NCI-H1092 treated with DMSO at 0.1 percent for 48 hours (cell line): ENCODE measurements at regions not wholly inside any gene's neighbourhood (a gene's known extent, or its start where the extent isn't known, plus 50 kb on each side); places are given as distances from the start of the nearest gene placed in this dataset.
A peak's percentile ranks its signal among the peaks of the same experiment; 100 is the strongest.

Experiments
- DNase-seq: peaks from one replicate; lab custom pipeline; 2025; lab: John Stamatoyannopoulos, UW

DNA sequence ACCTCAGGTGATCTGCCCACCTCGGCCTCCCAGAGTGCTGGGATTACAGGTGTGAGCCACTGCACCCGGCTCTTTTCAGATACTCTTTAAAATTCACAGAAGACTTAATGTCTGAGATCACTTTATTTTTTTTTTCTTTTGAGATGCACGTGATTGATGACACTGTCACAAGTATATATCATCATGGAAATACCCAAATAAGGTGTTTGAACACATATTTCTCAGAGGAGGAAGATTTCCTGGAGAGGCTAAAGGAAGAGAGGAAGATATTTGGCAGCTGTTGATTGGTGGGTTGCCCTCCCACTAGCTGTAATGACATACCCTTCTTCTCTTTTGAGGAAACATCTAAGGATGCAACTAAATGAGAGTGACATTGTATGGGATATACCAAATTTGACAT, 225.9 kb upstream of the CITED2 start:
- DNase-seq, result no peak

DNA sequence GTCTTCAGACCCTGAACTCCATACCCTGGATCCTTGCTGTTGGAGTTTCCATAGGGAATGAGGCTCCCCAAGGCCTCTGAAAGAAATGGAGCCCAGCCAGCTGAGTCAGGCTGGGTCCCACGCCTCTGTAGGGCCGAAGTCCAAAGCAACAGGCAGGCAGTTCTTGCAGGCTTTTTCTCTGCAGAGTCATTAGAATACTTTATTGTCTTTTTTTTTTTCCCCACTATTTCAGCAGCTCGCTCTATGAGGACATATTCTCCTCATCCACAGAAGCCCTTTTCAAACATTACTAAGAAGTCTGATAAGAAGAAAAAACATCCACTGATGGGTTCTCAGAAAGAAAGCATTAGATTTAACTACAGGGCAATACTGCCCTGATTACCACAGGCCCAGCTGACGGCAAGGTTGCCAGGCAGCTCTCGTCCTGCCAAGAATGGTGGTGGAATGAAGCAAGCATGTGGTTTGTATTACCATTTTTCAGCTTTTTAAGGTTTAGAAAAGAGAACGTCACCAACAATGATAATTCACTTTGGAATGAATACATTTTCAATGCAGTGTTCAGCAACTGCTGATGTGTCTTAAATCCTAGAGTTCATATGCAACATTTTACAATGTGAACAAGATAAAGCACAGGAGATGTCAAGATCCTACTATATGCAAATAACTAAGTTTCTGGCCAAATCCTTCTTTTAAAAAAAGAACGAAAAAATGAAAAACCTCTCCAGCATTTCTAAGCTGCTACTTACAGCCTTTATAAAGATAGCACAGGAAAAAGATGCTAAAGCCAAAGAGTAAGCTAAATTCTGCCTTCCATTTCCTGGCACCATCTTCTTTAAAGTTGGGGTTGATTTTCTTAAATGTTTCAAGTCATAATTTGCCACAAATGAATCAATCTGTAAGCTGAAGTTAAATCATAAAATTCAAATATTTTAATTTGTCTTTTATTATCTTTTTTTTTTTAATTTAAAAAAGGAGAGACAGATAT, 223.6 kb upstream of the CITED2 start:
- no peak for DNase-seq

DNA sequence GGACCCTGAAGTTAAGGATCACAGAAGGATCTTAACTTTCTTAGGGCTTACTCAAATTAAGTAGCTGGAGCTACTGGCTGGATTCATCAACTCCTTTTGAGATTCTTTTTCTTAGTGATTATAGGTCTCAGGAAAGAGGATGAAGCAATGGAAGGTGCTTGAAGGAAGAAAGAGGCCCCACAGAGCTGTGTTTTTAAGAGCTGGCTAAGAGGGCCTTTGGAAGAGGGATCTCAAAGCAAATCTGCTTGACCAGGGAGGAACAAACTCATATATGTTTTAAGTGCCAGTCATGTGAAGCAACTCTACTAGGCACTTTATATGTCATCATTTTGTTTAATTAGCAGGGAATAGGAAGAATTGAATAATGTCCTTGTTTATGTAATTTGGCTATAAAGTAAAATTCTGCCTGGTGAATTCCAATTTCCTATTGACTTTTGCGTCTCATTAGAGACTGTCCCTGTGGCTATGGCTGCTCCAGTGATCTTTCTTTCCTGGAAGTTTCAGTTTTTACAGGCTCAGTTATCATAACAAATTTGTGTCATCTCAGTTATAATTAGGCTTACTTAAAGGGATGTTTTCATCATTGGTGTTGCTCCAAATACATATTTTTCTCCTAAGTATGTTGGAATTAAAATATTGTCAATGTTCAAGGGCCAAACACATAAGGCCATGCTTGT, 222.8 kb upstream of the CITED2 start:
- no peak for DNase-seq

DNA sequence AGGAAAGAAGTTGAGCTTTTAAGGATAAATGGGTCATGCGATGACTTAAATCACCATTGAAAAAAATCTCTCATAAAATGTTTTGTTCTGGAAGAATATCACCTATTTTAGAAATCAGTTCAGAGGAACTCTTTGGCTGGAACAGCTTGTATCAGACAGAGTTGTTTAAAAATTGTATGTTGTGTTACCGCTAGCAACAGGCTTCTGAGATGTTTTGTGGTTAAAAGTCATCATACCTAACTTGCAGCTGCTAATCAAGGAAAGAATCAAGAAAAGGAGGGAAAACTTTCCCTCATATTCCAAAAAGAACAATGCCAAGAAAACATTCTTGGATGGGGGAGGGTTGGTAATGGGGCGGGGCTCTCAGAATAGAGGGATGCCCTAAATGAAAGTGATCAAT, 220.7 kb upstream of the CITED2 start:
- DNase-seq, result no peak

DNA sequence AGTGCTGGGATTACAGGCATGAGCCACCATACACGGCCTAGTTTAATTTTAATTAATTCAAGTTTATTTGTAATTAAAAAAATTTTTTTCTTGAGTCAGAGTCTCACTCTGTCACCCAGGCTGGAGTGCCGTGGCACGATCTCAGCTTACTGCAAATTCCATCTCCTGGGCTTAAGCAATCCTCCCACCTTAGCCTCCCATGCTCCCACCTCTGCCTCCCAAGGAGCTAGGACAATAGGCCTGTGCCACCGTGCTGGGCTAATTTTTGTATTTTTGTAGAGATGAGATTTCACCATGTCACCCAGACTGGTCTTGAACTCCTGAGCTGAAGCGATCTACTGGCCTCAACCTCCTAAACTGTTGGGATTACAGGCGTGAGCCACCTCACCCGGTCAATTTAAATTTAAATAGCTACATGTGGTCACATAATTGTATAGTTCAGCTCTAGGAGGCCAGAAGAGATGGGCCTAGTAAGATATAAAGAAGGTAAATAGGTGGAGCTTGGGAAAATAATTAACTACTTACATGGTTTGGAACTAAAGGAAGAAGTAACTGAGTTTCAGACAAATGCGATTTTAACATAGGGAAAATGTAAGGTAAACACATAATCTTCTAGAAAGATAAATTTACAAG, 220.0 kb upstream of the CITED2 start:
- no peak for DNase-seq

DNA sequence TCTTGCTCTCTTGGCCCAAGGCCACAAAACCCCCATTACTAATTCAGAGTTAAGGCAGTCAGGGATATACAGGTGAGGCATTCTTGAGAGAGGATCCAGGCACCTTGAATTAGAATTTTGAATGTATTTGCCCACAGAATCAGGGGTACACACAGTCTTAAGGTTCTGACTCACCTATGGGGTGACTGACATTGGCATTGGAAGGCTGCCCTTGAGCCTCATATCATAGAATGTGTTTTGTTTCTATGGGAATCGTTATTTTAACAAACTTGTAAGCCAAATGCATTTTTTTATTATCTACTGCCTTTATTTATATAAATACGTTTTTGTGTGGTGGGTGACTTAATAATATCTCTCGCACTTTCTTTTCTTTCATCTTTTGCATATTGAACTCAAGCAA, 218.6 kb upstream of the CITED2 start:
- DNase-seq, result no peak

DNA sequence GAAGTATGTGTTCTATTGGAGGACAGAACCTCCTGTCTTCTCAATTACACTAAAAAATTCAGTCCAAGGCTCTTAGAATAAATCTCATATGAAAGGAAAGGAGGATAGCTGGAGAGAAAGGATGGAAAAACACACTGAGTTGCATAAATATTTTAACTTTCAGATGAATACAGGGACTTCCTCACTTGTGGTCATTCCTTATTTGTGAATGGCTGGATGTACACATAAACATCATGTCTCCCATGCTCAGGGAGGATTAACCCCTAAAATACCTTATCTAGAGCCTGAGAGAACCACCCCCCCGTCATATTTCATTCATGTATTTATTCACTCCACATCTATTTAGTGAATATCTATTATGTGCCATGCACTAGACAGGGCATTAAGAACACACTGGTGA, 217.6 kb upstream of the CITED2 start:
- no peak for DNase-seq

DNA sequence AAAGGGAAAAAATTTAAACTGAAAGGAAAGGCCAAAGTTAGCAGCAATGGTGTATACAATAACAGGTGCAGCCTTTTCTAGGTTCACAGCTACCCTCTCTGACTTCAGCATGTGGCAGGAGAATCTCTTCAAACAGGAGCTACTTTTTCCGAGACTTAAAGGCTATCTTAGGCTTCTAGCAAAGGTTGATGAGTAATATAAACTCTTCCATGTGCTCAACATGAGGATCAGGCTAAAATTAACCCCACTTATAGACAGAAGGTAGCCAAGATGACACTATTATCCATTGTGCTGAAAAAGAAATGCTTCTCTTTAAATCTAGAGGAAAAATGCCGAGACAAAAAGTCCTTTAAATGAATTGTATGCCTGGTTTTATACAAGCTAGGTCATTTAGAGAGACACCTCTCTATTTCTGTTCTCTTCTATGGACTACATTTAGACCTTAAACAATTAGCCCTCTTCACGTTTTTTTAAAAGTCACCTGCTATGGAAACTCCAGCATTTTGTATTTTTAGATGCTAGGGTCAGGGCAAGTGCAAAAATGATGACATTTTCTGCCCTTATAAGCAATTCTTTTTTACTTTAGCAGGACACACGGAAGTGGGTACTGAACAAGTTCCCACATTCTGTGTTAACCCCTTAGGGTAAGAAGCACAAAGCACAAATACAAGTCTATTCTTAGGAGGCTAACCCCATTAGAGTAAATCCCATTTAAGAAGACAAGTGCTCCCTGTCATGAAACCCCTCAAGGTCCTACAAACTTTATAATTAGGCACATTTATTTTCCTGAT, 216.8 kb upstream of the CITED2 start:
- DNase-seq, result no peak

DNA sequence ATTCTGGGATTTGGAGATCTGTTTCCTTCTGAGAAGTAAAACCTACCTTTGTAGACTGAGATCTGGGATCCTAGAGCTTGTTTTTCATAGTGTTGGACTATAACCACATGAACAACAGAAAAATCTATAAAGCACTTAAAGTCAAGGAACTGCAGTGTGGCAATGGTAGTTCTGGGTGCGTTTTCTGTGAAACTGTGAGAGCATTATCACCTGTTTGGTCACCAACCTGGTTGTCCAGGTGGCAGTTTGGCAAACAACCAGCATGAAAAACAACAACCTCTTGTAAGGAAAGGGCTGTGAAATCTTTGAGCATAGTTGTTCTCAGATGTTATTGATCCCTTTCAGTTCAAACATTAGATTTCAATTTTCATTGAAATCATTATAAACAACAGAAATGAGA, 215.8 kb upstream of the CITED2 start:
- peak; percentile 1 for DNase-seq

DNA sequence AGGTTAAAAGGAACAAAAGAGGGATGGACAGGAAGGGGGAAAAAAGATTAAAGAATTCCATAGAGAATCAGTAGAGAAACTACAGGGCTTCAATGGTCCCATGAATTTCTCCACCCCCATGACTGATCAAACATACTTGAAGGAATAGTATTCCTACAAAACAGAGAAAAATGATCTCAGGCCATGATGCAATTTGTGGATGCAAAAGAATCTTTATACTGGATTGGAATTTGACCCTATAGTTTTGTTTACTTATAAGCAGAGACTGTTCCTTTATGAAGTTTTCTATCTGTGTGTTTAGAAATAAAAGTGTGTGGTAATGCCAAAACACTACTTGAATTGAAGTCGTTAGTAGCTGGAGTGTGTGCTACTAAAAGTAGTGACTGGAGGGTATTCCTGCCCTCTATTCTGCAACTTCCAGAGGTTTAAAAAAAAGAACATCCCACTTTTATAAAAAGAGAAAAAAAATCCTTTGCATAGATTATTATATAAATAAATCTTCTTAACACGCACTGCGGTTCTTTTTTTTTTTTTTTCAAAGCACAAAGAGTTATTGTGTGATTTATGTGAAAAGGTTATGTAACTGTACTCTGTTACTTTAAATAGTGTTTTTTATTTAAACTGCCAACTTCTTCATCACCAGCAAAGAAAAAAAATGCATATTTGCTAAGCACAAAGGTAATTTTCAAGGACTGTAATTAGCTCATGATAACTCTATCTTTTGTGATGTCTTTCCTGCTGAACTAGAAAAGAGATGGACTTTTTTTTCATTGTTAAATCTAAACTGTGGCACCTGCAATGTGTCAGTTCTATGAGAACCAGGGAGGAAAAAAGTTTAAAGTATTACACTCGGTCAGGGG, 214.5 kb upstream of the CITED2 start:
- peak; percentile 36 for DNase-seq

DNA sequence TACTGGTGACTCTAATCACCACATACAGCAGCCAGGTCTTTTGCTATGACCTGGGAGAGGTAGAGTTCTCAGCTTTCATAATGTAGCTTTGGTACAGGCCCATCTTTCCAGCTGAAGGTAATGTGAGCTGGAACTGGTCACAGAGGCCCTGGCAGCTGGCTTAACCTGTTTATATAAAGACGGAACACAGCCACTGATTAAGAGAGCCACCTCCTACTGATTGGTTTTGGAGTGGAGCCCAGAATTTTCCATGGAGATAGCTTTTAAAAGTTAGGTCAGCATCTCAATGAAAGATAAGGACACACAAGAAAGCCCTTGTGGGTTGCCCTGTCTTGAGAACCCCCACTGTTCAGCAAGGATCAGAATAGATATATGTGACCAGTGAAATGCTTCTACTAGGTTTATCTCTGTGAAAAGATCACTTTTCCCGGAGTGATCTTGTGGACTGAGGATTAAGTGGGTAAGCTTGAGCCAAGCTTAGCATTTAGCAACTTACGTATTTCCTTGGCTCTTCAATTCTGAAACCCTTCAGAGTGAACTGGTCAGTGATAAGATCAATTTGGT, 213.7 kb upstream of the CITED2 start:
- peak; percentile 85 for DNase-seq

DNA sequence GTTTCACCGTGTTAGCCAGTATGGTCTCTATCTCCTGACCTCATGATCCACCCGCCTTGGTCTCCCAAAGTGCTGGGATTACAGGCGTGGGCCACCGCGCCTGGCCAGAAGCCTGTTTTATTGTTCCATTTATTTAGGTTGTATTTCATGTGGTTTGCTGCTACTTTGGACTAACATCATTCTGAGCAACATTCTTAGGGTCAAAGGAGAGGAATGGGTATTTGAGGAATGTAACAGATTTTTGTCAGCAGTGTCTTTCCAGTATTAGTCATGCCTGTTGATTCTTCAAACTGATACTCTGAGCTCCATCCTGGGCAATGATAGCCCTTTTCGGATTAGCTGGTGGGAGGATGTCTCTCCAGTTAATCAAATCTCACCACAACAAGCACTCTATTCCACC, 213.0 kb upstream of the CITED2 start:
- DNase-seq, result peak; percentile 31

DNA sequence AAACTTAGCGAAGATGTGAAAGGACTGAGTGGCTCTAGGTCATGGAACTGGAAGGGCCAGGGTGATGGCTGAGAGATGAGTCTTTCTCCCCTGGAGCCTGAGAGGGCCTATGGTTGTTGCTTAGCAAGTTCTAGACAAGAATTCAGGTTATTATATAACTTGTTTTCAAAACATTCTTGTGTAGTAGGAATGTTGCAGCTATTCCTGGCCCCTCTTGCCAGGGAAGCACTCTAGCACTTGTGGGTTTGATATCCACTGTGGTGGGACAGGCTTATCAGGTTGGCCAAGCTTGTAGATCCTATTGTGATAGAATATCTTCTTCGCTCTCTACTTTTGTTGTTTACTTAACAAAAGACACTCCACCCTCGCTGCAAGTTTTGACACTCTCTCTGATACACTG, 211.8 kb upstream of the CITED2 start:
- no peak for DNase-seq

DNA sequence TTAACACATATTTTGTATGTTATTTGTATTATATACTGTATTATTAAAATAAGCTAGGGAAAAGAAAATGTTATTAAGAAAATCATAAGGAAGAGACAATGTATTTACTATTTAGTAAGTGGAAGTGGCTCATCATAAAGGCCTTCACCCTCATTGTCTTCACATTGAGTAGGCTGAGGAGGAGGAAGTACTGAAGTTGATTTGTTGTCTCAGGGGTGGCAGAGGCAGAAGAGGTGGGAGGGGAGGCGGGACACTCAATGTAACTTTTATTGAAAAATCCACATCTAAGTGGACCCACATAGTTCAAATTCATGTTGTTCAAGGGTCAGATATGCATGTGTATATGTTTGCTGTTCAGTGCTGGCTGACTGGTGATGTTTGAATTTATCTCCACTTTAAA, 210.2 kb upstream of the CITED2 start:
- DNase-seq, result no peak

DNA sequence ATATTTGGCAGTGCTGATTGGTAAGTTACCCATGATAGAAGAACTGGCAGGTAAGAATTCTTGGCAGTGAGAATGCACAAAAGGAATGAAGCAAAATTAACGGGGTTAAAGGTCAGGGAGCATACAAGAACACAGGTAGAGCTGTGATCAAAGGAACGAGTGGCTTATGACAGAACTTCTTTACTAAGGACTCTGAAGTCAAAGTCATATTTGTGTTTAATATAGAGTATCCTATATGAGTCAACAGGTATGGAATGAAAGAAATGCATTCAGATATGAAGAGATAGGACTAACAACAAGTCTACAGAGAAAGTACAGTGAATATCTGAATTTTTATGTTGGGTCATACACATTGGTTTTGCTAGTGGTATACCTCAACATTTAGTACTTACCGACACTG, 209.0 kb upstream of the CITED2 start:
- DNase-seq, result no peak

DNA sequence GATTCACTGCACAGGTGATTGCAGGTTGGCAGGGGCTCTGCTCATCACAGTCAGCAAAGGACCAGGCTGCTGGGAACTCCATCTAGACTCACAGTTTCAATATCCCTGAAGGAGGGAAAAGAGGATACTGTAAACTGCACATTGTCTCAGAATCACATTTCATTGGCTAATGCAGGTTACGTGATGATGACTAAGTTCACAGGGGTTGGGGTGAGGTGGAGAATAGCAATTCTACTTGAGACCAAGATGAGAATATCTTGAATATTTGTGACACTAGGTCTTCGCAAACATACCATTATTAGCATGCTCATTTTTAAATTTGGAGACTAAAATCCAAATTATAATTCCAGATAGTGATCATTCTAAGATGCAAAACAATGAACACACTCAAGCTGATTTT, 208.5 kb upstream of the CITED2 start:
- no peak for DNase-seq

DNA sequence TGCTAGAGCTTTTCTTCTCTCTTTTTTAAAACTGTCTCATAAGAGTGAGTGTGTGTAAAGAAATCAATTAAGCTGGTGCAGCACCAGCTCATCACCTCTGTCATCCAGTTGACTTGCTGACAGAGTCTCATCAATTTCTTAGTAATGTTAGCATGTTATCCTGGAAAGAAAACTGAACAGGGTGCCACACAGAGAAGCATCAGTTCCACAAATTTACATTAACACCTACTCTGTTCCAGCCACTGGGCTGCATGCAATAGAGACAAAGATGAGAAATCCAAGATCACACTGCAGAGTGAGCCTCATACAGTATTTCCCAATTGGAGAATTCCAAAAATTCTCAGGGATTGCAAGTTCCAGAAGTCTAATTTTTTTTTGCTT, 207.0 kb upstream of the CITED2 start:
- no peak for DNase-seq

DNA sequence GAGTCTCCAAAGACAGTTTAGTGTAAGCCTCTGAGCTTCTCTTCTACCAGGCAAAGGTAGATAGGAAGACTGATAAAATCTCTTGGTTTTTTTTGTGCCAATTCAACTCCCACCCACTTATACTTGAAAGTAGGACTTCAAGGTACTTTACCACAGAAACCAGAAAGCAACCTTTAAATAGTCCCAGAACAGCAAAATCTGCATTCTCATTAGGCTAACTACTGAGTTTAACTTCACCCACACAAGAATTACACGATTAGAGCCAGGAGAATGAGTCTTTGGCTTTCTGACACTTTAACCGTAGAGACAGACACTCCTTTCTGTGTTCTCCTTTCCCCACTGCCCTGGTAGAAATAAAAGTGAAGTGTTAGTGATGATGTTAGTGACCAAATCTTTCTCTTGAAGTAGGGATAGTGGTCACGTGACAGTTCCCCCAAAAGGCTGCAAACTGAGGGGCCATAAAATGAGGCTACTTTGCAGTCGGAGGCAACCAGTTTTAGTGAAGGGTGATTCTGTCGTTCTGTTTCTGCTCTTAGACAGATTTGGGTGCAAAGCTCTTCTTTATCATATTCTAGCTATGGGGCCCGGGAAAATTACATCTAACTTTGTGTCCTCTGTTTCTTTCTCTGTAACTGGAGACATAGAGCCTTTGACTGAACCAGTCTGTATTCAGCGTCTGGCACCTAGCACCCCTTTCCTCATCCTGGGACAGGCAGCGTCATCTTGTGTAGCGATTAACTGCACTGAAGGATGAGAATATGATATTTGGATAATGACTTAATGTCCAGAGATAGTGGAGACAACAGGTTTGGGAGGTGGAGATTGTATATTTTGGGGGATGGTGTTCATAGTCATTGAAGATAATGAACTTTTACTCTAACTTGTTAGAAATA, 206.4 kb upstream of the CITED2 start:
- DNase-seq, result no peak

DNA sequence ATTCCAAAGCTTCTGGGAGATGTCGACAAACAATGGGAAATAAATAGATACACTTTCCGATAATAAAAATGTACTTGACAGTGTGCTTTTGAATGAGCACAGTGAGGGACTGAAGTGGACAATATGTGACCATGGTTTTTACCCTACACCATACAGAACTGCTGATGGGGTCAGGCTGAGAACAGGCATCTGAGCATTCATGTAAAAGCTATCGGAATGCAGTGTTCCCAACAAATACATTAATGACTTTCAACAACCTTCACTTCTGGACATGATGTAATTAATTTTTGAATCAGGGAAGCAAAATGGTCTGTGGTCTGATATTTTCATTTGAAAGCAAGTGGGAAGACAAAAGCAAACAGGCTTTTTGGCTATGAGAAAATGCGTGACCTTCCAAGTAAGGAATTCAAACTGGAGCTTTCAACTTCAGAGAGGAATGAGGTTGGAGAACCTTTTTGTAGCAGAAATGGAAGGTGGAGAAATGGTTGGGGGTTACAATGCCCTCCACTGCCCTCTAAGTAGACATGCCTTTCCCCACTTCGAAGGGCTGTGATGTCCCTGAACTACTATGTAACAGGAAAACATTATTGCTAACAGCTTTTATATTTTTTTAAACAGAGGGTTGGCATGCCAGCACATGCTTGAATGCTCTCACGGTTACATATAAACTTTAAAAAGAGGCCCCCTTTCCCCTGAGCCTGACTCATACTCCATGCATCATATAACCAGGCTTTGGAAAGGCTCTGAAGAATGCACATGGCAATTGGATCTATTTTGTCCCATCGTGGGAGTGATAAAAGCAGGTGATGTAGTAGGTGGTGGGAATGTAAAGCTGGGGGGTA, 203.5 kb upstream of the CITED2 start:
- no peak for DNase-seq
